Brain pericyte (primary cell): ENCODE measurements at regions not wholly inside any gene's neighbourhood (a gene's known extent, or its start where the extent isn't known, plus 50 kb on each side); places are given as distances from the start of the nearest gene placed in this dataset.
"Not testable (repeated sequence)": the region's sequence is repeated elsewhere in the genome, so short reads cannot be mapped to it uniquely, and the experiment has no call there.

Source experiments
- DNase-seq: peaks from one replicate; pipeline ENCODE4 v3.0.0-alpha.2; 2012; ENCODE audit warnings: low read depth, low spot score

DNA sequence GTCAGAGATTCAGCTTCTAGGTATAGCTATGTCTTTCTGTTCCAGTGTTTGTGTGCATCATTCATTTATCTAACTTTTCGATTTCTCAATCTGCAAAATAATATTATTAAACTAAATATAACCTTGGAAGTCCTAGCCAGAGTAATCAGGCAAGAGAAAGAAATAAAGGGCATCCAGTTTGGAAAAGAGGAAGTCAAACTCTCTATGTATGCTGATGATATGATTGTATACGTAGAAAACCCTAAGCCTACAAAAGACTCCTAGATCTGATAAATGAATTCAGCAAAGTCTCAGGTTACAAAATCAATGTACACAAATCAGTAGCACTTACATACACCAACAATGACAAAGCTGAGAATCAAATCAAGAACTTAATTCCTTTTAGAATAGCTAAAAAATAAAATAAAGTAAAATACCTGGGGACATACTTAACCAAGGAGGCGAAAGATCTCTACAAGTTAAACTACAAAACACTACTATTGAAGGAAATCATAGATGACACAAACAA, 718.2 kb downstream of the NTRK3 start:
- no peak for DNase-seq

DNA sequence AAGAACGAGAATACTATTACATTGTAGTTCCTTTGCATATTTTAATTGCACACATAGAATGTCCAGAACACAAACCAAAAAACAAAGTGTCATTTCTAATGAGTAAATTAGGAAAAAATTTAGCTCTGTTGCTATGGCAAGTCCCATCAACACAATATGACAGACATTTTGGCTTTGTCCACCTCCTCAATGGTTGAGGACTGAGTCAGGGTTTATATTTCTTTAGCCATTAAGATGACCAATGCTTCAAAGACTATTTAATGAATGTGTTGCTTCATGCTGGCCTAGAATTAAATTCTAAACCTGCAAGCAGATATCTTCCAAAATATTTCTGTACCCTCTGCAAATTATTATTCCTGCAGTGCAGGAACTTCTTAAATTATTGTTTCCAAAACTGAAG, 719.2 kb downstream of the NTRK3 start:
- DNase-seq, result no peak

DNA sequence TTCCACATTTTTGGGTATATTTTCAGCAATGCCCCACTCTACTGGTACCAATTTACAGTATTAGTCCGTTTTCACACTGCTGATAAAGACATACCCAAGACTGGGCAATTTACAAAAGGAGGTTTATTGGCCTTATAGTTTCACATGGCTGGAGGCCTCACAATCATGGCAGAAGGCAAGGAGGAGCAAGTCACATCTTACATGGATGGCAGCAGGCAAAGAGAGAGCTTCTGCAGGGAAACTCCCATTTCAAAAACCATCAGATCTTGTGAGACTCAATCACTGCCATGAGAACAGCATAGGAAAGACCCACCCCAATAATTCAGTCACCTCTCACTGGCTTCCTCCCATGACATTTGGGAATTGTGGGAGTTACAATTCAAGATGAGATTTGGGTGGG, 722.9 kb downstream of the NTRK3 start:
- DNase-seq, result not testable (repeated sequence)

DNA sequence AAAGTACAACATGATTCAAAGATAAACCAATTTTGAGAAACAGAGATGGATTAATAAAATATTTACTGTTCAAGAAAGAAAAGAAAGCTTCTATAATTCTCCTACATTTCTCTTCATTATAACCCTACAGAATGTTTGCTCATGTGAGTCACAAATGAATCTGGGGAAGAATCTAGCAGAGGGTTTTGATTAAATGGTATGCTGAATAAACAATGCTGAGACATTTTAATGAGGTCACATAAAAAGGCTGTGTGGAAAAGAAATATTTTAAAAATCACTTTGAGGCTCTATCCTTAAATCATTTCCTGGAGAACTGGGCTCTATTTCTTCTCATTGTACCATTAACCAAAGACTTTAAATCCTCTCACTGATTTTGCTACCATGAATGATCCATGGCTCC, 727.7 kb downstream of the NTRK3 start:
- DNase-seq, result no peak

DNA sequence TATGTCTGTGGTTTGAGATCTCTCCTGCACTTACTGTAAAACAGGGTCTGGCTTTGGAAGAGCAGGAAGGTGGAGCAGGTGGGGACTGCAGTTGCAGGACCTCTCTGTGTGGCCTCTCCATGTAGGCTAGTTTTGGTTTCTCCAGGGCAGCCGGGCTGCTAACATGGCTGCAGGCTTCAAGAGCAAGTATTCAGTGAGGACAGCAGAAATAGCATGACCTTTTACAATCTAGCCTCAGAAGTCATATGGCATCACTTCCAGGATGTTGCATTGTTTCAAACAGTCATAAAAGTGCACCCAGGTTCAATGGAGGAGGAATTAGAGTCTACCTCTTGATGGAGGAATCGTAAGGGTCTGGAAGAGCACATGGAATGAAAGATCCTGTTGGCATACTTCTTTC, 728.7 kb downstream of the NTRK3 start:
- DNase-seq, result no peak

DNA sequence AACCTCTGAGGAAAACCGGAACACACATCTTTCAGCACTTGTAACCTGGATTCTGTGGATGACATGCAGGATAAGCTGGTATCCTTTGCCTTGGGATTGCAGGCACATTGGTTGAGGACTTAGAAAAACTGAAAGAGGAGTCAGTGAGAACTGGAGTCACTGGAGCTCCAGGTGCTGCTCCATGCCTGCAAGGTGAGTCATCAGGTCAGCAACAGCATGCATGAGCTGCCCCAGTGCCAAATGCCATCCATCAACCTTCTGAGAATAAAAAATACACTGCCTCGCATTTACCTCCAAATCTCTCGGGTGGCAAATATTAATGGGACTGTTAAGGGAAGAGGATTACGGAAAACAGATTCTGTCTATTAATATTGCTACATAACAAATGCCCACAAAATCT, 729.1 kb downstream of the NTRK3 start:
- DNase-seq, result no peak

DNA sequence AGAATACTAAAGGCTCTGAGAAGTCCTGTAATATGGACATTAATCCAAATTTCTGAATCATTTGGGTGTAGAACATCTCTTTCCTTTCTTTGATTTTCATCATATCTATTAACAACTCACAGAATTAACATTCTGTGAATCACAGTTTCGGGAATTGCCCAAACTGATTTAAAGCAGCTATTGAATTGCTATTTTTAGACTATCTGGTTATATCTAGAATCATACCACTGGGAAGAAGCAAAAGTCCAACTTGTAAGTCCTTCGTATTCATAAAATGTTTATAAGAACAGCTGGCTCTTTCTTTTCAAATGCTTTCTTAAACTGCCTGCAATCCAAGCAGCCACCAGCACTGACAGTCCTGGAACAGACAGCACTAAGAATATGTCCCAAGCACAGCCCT, 733.0 kb downstream of the NTRK3 start:
- DNase-seq, result no peak

DNA sequence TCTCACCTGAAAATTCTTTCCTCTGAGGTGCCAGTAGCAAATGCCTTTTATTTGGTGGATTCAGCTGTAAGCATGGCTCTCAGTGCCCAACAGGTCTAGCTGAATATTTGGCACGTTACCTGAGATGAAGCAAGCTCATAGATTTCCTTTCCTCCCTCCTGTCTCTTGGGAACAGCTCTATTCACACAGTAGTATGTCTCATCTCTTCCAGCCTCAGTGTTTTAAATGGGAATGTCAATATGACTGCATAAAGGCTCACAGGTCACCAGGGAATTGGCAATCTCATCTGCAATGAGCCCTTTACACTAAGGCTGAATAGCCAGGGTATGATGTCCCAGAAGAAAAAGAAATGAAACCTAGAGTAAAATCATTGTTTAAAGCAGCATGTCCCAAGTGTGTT, 733.5 kb downstream of the NTRK3 start:
- DNase-seq, result no peak

DNA sequence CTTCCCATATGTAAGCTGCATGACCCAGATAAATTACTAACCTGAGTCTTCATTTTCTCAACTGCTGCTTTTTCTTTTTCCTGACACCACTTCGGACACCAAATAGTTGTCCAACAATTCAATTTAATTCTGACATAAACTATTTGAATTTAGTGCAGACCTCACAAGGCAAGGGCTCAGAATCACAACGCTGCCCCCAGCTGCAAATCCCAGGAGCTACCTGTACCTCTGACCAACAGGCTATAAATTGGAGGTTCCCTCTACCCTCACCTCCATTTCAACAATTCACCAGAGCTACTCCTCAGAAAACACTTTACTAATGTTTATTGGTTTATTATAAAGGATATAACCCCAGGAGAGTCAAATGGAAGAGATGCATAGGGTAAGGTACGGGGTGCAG, 737.6 kb downstream of the NTRK3 start:
- no peak for DNase-seq

DNA sequence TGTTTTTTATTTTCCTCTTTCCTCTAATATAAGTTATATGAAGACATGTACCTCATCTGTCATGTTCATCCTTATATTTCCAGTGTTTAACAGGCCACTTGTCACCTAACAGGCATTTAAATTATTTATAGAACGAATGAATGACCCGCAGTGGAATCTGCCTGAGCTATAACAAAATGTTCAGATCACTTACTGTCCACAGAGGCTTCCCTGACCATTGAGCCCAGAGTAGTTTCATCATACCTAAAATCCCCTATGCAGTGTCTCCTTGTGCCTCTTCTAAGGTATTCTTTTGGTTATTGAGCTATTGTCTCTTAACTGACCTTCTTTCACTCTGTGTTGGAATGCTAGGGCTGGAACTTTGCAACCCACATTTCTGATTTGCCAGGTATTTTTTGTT, 748.5 kb downstream of the NTRK3 start:
- DNase-seq, result no peak

DNA sequence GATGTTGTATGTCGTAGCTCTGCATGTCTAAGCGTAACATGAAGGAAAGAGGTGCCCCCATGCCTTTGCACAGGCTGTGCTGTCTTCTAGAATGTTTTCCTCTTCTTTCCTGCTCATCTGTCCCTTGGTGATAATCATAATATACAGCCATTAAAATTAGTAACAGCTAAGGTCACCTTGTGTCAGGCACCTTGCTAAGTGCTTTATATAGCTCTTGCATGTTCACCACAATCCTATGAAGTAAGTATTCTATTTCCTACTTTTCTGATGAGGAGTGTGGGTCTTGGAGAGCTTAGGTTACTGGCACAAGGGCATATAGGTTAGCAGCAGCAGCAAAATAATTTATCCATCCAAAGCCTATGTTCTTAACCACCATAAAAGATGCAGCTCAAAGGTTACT, 754.4 kb downstream of the NTRK3 start:
- no peak for DNase-seq

DNA sequence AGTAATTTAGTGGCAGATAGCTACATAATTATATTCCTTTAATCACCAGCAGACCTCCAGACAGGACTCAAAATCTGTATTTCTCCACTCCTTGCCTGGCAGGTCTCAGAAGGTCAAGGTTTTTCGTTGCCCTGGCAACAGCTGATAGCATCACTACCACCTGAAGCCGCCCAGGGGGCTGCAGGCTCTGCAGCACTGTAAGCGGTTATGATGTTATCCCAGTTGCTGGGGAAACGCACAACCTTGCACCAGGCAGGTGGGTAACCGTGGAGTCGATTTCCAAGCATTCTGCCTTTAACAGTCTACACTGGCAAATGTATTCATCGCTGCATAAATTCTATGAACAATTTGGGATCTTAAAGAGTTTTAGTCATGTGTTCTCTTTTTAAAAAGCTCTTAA, 756.3 kb downstream of the NTRK3 start:
- no peak for DNase-seq

DNA sequence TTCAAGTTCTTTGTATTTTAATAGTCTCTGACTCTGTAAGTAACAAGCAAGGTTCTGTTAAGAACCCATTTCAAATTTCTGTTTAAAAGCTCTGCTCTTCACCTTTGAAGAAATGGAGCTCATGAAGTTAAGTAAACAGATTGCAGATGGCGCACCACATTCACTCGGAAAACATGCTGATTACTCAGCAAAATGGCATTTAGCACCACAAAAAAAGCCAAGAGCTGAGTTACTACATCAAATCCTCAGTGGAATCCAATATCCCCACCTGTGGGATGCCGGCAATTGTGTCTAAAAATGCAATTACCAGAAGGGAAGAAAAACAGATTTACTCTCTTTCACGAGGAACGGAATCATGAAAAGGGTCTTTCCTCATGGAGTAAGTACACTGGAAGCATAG, 758.0 kb downstream of the NTRK3 start:
- DNase-seq, result no peak

DNA sequence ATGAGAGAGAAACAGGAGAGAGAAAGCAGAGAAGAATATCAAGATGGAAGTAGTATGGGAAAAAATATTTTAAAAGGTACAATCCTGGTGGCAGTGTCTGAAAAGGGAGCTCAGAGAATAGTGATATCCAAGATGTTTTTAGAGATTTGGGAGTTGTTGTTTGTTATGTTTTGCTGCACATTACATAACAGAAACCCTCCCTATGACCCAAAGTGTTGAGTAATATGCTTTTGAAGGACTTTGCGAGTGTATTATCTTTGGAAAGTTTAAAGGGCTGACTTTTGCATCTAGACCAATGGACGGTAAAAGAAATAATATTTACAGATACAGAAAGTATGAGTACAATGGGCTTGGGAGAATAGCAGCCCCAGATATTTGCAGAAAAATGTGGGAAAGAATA, 759.7 kb downstream of the NTRK3 start:
- no peak for DNase-seq

DNA sequence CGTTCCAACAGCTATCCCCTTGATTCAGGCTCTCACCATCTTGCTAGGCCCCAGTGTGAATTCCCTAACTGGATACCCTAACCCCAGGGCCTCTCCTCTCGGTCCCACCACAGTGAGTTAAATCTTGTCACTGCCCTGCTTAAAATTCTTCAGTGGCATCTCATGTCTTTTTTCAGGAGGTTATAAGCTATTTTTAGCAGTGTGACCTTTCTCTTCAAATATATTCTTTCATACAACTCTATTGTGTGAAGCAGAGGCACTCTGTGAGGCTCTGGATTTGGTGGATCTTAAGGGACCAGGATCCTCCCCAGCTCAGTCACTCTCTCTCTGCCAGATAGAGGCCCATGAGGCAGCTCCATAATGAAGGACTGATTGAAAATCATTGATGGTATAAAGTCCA, 760.4 kb downstream of the NTRK3 start:
- DNase-seq, result no peak

DNA sequence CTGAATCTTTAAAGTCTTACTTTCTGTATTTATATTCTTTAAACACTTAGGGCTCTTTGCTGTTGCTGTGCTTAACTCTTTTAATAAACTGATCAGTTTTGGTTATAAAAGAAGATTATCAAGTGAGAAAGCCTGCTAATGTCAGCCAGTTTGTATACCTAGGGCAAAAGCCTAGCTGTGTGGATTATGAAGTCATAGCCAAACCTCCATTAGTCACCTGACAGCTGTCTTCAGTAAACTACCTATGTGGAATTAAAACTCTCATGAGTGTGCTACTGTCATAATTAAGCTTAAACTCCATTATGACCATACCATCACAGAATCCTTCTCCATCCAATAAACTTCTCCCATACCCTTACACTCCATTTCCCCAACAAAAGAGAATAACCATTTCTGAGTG, 762.7 kb downstream of the NTRK3 start:
- no peak for DNase-seq

DNA sequence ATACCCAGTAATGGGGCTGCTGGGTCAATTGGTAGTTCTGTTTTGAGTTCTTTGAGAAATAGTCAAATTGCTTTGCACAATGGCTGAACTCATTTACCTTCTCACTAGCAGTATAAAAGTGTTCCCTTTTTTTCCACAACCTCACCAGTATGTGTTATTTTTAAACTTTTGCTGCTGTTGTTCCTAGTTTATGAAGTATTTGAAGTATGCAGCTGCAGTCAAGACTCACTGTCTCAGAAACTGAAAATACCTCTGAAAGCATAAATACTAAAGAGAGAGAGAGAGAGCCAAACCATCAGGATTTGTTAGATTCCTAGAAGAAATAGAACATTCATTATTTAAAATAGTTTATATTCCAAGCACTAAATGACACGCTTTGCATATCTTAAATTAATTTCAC, 764.2 kb downstream of the NTRK3 start:
- no peak for DNase-seq

DNA sequence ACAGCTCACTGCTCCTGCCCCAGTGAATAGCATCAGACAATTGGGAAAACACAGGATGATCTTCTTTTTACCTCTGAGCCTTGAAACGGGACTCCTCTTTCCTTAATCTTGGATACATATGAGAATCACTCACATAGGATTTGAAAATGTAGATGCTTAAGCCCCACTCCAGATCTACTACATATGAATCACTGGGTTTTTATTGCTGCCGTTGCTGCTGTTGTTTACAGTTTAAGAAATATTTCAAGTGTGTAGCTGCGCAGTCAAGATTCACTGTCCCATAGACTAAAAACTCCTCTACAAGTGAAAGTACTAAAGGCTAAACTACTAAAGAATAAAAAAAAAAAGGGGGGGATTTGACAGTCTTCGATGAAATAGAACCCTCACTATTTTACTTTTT, 765.9 kb downstream of the NTRK3 start:
- no peak for DNase-seq

DNA sequence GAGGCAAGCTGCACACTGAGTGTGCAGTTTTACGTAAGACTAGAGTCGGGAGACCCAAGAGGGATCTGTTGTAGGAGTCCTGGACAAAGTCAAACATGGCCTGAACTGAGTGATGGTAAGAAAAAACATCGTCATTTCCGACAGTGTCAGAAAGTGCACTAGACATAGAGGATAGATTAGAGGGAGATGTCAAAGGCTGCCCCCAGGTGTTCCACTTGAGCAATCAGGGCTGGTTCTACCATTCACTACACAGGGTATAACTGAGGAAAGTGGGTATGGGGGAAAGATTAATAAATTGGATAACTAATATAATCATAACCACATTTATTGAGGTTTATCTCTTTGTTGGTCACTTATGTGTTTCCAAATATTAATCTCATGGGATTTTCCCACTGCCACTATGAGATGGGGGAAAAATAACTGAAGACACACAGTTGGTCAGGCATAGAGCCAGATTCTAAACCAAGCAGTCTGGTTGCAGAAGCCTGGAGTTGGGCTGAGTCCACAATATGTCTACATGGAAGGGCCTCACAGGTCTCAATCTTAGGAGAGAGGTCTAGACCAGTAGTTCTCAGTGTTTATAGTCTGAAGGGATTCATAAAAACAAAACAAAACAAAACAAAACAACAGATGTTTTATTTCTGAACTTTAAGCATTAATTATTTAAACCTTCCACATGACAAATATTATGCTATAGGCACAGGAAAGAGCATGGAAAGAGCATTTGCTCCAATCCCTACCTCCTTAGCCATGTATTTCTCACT, 766.5 kb downstream of the NTRK3 start:
- DNase-seq, result no peak

DNA sequence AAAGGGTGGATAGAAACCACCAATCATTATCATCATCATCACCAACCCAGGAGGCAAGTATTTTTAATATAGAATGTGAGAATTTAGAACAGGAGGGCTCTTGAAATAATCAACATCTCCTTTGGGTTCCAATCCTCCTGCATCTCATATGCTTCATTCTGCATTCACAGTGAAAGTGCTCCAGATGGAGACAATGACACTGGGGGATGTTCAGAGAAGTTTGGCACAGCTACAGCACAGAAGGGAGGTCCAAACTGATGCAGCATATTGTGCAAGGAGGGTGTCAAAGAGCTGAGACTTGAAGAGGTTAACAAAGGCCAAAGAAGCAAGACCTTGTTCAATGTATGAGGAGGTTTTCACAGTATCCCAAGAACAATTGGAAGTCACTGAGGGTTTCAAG, 767.1 kb downstream of the NTRK3 start:
- DNase-seq, result no peak

DNA sequence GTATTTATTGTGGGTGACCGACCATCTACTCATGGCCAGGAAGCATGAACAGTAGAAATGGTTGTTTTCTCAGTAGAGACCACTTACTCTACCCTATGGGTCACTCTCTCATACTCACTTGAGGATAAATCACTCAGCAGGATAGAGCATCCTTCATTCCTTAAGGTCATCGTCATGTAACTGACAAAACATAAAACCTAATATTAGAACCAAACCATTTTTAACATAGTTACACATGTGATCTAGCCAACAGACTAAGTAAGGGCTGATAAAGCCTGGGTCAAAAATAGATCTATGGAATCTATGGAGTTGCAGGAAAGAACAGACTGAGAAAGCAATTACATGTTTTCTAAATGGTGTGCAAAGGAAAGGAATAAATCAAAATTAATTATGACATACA, 769.1 kb downstream of the NTRK3 start:
- no peak for DNase-seq

DNA sequence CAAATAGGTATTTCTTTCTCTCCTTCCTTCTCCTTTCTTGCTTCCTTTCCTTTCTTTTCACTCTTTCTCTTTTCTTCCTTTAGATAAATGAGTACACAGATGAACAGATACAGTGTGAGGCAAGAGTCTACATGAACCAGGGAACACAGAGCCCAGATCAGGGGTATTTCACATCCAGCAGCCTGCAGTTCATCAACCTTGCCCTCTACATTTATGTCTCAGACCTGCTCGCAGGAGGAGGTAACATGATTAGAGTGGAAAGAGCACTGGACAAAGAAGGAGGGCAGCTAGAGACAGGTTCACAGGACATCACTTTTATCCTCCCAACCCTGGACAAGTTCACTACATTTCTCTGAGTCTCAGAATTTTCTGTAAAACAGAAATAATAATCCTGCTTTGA, 773.1 kb downstream of the NTRK3 start:
- no peak for DNase-seq

DNA sequence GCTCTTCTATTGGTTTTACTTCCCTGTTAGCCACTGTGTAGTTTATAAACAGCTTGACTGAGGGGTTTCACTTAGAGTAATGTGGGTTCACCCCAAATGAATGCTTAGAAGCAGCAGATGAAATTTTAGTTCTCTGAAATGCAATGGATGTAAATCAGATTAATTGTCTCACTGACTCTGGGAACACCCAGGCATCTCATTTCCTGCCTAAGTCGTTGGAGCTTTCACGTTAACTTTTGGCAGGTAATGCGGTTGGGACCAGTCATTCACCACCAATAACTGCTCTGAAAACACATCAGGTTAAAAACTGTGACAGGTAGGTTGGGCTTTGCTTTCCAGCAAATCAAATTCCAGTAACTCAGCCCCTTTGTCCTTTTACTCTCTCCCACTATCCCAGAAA, 775.4 kb downstream of the NTRK3 start:
- no peak for DNase-seq

DNA sequence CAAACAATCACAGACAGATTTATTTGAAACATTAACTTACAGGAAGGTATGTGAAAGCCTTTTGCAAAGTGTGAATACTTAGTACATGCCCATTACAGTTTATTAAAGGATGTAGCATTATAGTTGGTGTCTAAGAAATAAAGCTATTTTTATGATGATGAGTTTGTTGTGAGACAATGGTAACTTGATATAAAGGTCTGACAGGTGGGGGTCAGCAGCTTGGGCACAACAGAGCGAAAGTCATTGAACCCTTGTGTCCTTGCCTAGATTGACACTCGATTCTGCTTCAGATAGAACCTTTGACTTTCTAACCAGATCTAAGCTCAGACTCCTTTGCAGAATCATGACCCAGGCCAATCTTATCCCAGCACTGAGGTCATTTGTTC, 777.9 kb downstream of the NTRK3 start:
- DNase-seq, result no peak
